ENCODE measurements at regions not wholly inside any gene's neighbourhood (a gene's known extent, or its start where the extent isn't known, plus 50 kb on each side); places are given as distances from the start of the nearest gene placed in this dataset.

DNA sequence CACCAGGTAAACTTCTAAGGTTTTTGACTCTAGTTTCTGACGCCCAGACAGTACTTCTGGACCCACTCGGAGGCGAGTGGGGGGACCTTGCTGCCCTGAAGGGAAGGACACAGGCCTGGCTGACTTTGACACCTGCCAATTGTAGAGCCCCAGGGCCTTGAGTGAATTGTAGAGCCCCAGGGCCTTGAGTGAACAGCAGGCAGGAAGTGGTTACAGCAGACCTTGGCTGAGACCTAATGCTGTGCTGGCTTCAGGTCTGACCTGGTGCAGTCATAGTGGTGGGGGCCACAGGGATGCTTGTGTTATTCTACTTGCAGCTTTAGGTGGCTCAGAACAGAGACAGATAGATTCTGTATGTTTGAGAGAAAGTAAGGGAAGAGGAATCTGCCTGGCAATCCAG, 344.3 kb downstream of the DUSP10 start:
- TF ChIP-seq, protein P1, sequence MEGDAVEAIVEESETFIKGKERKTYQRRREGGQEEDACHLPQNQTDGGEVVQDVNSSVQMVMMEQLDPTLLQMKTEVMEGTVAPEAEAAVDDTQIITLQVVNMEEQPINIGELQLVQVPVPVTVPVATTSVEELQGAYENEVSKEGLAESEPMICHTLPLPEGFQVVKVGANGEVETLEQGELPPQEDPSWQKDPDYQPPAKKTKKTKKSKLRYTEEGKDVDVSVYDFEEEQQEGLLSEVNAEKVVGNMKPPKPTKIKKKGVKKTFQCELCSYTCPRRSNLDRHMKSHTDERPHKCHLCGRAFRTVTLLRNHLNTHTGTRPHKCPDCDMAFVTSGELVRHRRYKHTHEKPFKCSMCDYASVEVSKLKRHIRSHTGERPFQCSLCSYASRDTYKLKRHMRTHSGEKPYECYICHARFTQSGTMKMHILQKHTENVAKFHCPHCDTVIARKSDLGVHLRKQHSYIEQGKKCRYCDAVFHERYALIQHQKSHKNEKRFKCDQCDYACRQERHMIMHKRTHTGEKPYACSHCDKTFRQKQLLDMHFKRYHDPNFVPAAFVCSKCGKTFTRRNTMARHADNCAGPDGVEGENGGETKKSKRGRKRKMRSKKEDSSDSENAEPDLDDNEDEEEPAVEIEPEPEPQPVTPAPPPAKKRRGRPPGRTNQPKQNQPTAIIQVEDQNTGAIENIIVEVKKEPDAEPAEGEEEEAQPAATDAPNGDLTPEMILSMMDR (IDR thresholded peaks at IDR 0.05; ENCODE audit: extremely low read depth in 1 of 2, insufficient read depth in 1 of 2, low read depth in 1 of 2, low read length in 2 of 2): no peak
- TF ChIP-seq POLR2A (IDR thresholded peaks at IDR 0.05; ENCODE audit: low read depth, low read length) (no peak), MYC (IDR thresholded peaks at IDR 0.05; ENCODE audit: low read depth, low read length) (no peak), POLR2AphosphoS5 (IDR thresholded peaks at IDR 0.05; ENCODE audit: insufficient read depth, low read depth, low read length) (no peak), GATA2 (IDR thresholded peaks at IDR 0.05; ENCODE audit: insufficient read depth, insufficient read length, low read depth, low read length) (no peak), EZH2 (IDR thresholded peaks at IDR 0.05; ENCODE audit: borderline replicate concordance, low read depth, low read length, severe bottlenecking) (no peak)
- TF ChIP-seq, protein P2, sequence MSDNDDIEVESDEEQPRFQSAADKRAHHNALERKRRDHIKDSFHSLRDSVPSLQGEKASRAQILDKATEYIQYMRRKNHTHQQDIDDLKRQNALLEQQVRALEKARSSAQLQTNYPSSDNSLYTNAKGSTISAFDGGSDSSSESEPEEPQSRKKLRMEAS (IDR thresholded peaks at IDR 0.05; ENCODE audit: insufficient read depth, insufficient read length): no peak
